K562 (cell line): ENCODE measurements at regions not wholly inside any gene's neighbourhood (a gene's known extent, or its start where the extent isn't known, plus 50 kb on each side); places are given as distances from the start of the nearest gene placed in this dataset.

Experiments used
- ARID3A ChIP-seq: IDR thresholded peaks from 2 replicates; pipeline ENCODE4 v1.6.1; 2012; ENCODE audit warnings: low read depth, low read length, improper control_type of control experiment, borderline replicate concordance
- TF ChIP-seq, protein P1 (sequence below): fragments of 250-450 bp; sonication (Bioruptor Pico); IDR thresholded peaks from 2 replicates; pipeline ENCODE4 v1.5.0; 2021; ENCODE audit warnings: mild to moderate bottlenecking, moderate library complexity
- TF ChIP-seq, protein P2 (sequence below): IDR thresholded peaks from 3 replicates; pipeline ENCODE4 v1.6.1; 2011; ENCODE audit warnings: borderline replicate concordance, mild to moderate bottlenecking; ENCODE audit not compliant: insufficient read length, insufficient read depth

GRCh38 chr1:108327534-108328466, 83.9 kb upstream of the NBPF4 start (continued):
- no peak for TF ChIP-seq ARID3A
- TF ChIP-seq, protein P1, sequence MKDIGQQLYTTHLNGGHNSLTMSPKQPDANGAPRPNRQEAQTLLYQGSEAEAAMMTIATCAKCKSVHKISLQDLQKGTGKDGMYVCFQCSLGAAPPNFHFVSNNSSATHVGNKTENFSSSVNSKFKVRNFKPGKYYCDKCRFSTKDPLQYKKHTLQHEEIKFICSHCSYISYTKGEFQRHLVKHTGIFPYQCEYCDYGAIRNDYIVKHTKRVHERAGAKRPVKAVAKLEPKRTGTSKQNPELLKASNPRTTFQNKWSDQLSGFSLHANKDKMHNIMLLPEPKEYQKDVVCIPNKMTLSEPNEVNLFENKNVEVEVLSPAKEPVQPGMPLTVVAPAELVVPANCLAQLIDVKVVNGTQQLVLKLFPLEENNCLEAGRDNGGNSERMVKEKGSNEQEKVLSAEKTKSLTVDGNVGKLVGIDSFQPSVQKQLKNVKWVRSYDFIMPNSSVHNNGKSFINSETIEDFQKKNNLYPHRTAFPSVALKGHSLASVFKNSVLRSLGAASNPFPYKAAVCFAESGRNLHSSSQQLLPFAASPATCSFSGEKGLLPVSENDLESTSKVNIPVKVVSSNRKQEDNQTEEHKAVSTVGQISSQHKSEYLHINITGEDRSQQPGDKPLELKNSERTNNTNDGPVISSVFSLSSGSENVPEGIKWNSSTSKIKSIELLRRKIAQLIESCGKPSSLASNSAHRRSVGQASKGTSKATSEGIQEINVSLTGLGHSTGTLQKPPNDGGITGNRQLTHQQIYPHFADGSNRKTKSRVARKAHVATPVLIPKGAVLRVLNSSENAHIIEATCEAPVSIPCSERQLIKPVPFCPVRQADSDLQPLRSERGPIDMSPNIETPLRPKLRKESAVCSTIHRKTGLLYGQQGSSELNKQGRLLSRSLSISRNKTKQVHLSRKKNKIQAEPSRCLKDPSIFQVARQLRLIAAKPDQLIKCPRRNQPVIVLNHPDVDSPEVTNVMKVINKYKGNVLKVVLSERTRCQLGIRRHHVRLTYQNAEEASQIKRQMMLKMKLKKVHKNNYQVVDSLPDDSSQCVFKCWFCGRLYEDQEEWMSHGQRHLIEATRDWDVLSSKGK (CRISPR knock-in tag): no peak
- TF ChIP-seq, protein P2, sequence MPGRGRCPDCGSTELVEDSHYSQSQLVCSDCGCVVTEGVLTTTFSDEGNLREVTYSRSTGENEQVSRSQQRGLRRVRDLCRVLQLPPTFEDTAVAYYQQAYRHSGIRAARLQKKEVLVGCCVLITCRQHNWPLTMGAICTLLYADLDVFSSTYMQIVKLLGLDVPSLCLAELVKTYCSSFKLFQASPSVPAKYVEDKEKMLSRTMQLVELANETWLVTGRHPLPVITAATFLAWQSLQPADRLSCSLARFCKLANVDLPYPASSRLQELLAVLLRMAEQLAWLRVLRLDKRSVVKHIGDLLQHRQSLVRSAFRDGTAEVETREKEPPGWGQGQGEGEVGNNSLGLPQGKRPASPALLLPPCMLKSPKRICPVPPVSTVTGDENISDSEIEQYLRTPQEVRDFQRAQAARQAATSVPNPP: no peak
